ENCODE measurements at regions not wholly inside any gene's neighbourhood (a gene's known extent, or its start where the extent isn't known, plus 50 kb on each side); places are given as distances from the start of the nearest gene placed in this dataset.

GRCh38 chr5:167029488-167029887 lies 1262.0 kb upstream of the WWC1 start:
- no peak for DNase-seq (ENCODE audit: low spot score)
- no peak for TF ChIP-seq CTCF (IDR thresholded peaks at IDR 0.05; ENCODE audit: extremely low read depth, missing control alignments)

GRCh38 chr5:167030500-167031120 lies 1260.8 kb upstream of the WWC1 start:
- peak; percentile 3 for DNase-seq (ENCODE audit: low spot score)
- no peak for TF ChIP-seq CTCF (IDR thresholded peaks at IDR 0.05; ENCODE audit: extremely low read depth, missing control alignments)

- no peak for TF ChIP-seq CTCF (IDR thresholded peaks at IDR 0.05; ENCODE audit: extremely low read depth, missing control alignments)
- DNase-seq (ENCODE audit: low spot score) = no peak
These were observed 1254.9 kb upstream of the WWC1 start for GRCh38 chr5:167036585-167036984.

GRCh38 chr5:167049043-167049663 lies 1242.3 kb upstream of the WWC1 start:
- peak; percentile 16 for TF ChIP-seq CTCF (IDR thresholded peaks at IDR 0.05; ENCODE audit: extremely low read depth, missing control alignments)
- peak; percentile 10 for DNase-seq (ENCODE audit: low spot score)

GRCh38 chr5:167049771-167050567 lies 1241.5 kb upstream of the WWC1 start:
- DNase-seq (ENCODE audit: low spot score) = no peak
- no peak for TF ChIP-seq CTCF (IDR thresholded peaks at IDR 0.05; ENCODE audit: extremely low read depth, missing control alignments)

GRCh38 chr5:167050568-167051401 lies 1240.7 kb upstream of the WWC1 start:
- TF ChIP-seq CTCF (IDR thresholded peaks at IDR 0.05; ENCODE audit: extremely low read depth, missing control alignments) = no peak
- no peak for DNase-seq (ENCODE audit: low spot score)
